Right atrium auricular region (tissue), 2 donors: ENCODE measurements at regions not wholly inside any gene's neighbourhood (a gene's known extent, or its start where the extent isn't known, plus 50 kb on each side); places are given as distances from the start of the nearest gene placed in this dataset.

Experiments used
- DNase-seq: peaks from one replicate; pipeline ENCODE4 v3.0.0-alpha.2; 2019; ENCODE audit warnings: low spot score
- H3K27ac ChIP-seq, 2 donors: fragments of 200-600 bp; sonication (generic); 1 replicate in 1 of 2; 2 replicates in 1 of 2; pipeline ENCODE4 v1.5.1; 2016 to 2019
- H3K27me3 ChIP-seq, 2 donors: fragments of 200-600 bp; sonication (generic); one replicate each; pipeline versions ENCODE4 v1.5.1 to v1.6.0; 2017 to 2019
- H3K36me3 ChIP-seq: fragments of 200-600 bp; sonication (generic); one replicate; pipeline ENCODE4 v1.5.1; 2016
- H3K4me1 ChIP-seq, 2 donors: fragments of 200-600 bp; sonication (generic); one replicate each; pipeline versions ENCODE4 v1.5.1 to v1.6.0; 2017 to 2019
- H3K4me3 ChIP-seq, 2 donors: fragments of 200-600 bp; sonication (generic); 1 replicate in 1 of 2; 2 replicates in 1 of 2; pipeline ENCODE4 v1.5.1; 2017 to 2019; ENCODE audit warnings: mild to moderate bottlenecking in 1 of 2, moderate library complexity in 1 of 2
- H3K9me3 ChIP-seq, 2 donors: fragments of 200-600 bp; sonication (generic); one replicate each; pipeline ENCODE4 v1.5.1; 2019
- TF ChIP-seq, protein P1 (sequence below), 2 donors: fragments of 200-600 bp; sonication (generic); IDR thresholded peaks; one replicate each; pipeline ENCODE4 v1.5.1; 2019; ENCODE audit warnings: antibody characterized with exemption in 2 of 2

DNA sequence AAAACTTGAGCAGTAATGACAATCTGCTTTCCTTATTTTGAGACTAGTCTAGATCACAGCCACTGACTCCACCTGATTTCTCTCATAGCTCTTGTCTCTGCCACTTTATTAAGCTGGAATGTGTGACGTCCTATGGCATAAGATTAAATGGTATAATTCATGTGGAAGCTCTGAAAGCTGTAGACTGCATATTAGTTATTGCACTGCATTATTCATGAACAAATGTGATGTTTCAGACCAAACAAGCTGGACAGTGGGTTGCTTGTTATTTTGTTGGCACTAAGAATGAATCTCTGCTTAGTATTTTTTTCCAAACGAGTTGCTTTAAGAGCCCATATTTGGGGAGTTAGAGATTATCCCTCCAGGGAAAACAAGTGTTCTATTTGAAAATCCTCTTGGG lies 1218.5 kb downstream of the SUCLG1 start:
- no peaks in the 10 kb centered on the region for H3K27me3 ChIP-seq

DNA sequence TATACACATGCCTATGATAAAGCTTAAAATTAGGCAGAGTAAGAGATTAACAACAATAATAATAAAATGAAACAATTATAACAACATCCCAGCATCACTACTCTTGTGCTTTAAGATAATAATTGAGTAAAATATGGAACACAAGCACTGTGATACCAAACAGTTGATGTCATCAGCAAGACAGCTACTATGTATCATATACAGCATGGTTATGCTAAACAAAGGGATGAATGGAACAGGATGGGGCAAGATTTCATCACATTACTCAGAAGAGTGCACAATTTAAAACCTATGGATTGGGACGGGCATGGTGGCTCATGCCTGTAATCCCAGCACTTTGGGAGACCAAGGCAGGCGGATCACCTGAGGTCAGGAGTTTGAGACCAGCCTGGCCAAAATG lies 1221.0 kb downstream of the SUCLG1 start:
- no peak overlapping the region for H3K27ac ChIP-seq
- no peaks in the 10 kb centered on the region for H3K36me3 ChIP-seq
- TF ChIP-seq, protein P1, sequence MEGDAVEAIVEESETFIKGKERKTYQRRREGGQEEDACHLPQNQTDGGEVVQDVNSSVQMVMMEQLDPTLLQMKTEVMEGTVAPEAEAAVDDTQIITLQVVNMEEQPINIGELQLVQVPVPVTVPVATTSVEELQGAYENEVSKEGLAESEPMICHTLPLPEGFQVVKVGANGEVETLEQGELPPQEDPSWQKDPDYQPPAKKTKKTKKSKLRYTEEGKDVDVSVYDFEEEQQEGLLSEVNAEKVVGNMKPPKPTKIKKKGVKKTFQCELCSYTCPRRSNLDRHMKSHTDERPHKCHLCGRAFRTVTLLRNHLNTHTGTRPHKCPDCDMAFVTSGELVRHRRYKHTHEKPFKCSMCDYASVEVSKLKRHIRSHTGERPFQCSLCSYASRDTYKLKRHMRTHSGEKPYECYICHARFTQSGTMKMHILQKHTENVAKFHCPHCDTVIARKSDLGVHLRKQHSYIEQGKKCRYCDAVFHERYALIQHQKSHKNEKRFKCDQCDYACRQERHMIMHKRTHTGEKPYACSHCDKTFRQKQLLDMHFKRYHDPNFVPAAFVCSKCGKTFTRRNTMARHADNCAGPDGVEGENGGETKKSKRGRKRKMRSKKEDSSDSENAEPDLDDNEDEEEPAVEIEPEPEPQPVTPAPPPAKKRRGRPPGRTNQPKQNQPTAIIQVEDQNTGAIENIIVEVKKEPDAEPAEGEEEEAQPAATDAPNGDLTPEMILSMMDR (IDR thresholded peaks at IDR 0.05), result no peak
- no peak overlapping the region for H3K4me3 ChIP-seq
- no peaks in the 10 kb centered on the region for H3K27me3 ChIP-seq
- H3K9me3 ChIP-seq, result no peaks in the 10 kb centered on the region
- H3K4me1 ChIP-seq, result no peaks in the 10 kb centered on the region
- DNase-seq, result no peak

More for the DNA sequence above, 1218.5 kb downstream of the SUCLG1 start:
- TF ChIP-seq, protein P1 (IDR thresholded peaks at IDR 0.05), result no peak
- Histone ChIP-seq H3K36me3 (no peaks in the 10 kb centered on the region), H3K4me3 (no peak overlapping the region), H3K4me1 (no peaks in the 10 kb centered on the region), H3K9me3 (no peaks in the 10 kb centered on the region), H3K27ac (no peak overlapping the region)
- no peak for DNase-seq

GRCh38 chr2:83234246-83234645 lies 1224.8 kb downstream of the SUCLG1 start:
- TF ChIP-seq, protein P1 (IDR thresholded peaks at IDR 0.05), result no peak
- Histone ChIP-seq H3K9me3 (peaks cover 0 to 11% of the 10 kb centered on the region in 2 donors), H3K4me1 (no peaks in the 10 kb centered on the region), H3K4me3 (no peak overlapping the region), H3K27me3 (no peaks in the 10 kb centered on the region), H3K27ac (no peak overlapping the region), H3K36me3 (no peaks in the 10 kb centered on the region)
- no peak for DNase-seq

DNA sequence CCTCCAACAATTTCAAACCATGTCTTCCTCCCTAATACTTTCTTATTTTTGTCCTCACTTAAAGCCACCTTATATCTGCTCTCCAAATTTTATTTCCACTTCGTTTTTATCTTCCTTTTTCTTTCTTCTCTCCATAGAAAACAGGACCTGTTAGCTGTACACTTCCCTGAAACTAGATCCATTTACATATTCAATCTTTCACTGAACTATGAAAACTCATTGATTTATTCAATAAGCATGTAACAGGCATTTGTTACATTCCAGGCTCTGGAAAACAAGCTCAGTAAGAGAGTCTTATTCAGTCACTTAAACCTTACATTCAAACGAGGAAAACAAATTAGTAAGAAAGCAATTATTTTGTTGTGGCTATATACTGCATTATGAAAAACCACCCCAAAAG lies 1225.3 kb downstream of the SUCLG1 start:
- H3K36me3 ChIP-seq, result no peaks in the 10 kb centered on the region
- peaks cover 0 to 11% of the 10 kb centered on the region in 2 donors for H3K9me3 ChIP-seq
- no peak overlapping the region for H3K4me3 ChIP-seq
- no peak for DNase-seq
- H3K27me3 ChIP-seq, result no peaks in the 10 kb centered on the region
- H3K27ac ChIP-seq, result no peak overlapping the region
- no peaks in the 10 kb centered on the region for H3K4me1 ChIP-seq
- TF ChIP-seq, protein P1 (IDR thresholded peaks at IDR 0.05), result no peak

GRCh38 chr2:83233326-83233725 lies 1225.8 kb downstream of the SUCLG1 start:
- TF ChIP-seq, protein P1 (IDR thresholded peaks at IDR 0.05), result no peak
- H3K27ac ChIP-seq, result no peak overlapping the region
- H3K4me3 ChIP-seq, result no peak overlapping the region
- H3K27me3 ChIP-seq, result no peaks in the 10 kb centered on the region
- H3K36me3 ChIP-seq, result no peaks in the 10 kb centered on the region
- DNase-seq, result no peak
- no peaks in the 10 kb centered on the region for H3K4me1 ChIP-seq
- peaks cover 0 to 11% of the 10 kb centered on the region in 2 donors for H3K9me3 ChIP-seq

DNA sequence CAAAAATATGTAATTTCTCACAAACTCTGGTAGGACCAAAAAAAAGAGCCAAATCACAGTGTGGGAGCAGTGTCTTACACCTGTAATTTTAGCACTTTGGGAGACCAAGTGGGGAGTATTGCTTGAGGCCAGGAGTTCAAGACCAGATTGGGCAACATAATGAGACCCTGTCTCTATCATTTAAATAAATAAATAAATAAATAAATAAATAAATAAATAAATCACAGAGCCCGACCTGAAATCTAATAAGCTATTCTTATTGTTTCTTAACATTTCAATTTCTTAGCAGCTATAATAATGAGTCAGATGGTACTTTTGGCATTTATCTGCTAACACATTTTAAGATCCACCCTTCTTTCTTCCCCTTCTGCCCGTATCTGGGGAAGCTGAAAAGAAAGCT lies 1229.6 kb downstream of the SUCLG1 start:
- Histone ChIP-seq H3K4me1 (no peaks in the 10 kb centered on the region), H3K4me3 (no peak overlapping the region)
- TF ChIP-seq, protein P1 (IDR thresholded peaks at IDR 0.05), result no peak

More for the DNA sequence above, 1229.6 kb downstream of the SUCLG1 start:
- no peaks in the 10 kb centered on the region for H3K36me3 ChIP-seq
- no peak overlapping the region for H3K27ac ChIP-seq
- H3K9me3 ChIP-seq, result peaks cover 0 to 11% of the 10 kb centered on the region in 2 donors
- DNase-seq, result no peak
- no peaks in the 10 kb centered on the region for H3K27me3 ChIP-seq
